ENCODE measurements at regions not wholly inside any gene's neighbourhood (a gene's known extent, or its start where the extent isn't known, plus 50 kb on each side); places are given as distances from the start of the nearest gene placed in this dataset.
"Not testable (repeated sequence)": the region's sequence is repeated elsewhere in the genome, so short reads cannot be mapped to it uniquely, and the experiment has no call there.

GRCh38 chrX:139003856-139004527 is 292.5 kb upstream of the FGF13 start:
- H3K4me1 ChIP-seq (ENCODE audit: control insufficient read depth, insufficient read depth, low read length); H3K4me3 ChIP-seq (ENCODE audit: low read length); H3K27me3 ChIP-seq (ENCODE audit: control insufficient read depth, insufficient read depth, low read length); H3K36me3 ChIP-seq (ENCODE audit: control insufficient read depth, insufficient read depth, low read length); H3K9ac ChIP-seq (ENCODE audit: low read length); H3K9me3 ChIP-seq (ENCODE audit: control insufficient read depth, low read length): not testable (repeated sequence)

DNA sequence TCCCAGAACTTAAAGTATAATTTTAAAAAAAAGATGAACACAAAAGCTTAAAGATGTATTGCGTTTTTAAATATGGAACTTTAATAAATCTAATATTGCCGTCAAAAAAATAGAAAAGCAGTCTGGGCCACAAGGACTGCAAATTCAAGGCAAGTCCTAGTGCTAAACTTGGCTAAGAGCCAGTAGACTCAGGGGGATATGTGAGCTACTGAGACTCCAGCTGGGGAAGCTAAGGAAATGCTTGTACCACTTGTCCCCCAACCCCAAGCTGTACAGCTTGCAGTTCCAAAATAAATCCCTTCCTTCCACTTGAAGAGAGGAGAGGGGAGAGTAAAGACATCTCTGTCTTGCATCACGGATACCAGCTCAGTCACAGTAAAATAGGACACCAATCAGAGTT is 290.8 kb upstream of the FGF13 start:
- no peaks in the 10 kb centered on the region for H3K36me3 ChIP-seq (ENCODE audit: control insufficient read depth, insufficient read depth, low read length)
- H3K27me3 ChIP-seq (ENCODE audit: control insufficient read depth, insufficient read depth, low read length), result no peaks in the 10 kb centered on the region
- H3K4me3 ChIP-seq (ENCODE audit: low read length), result no peak overlapping the region
- no peaks in the 10 kb centered on the region for H3K9me3 ChIP-seq (ENCODE audit: control insufficient read depth, low read length)
- H3K9ac ChIP-seq (ENCODE audit: low read length), result no peak overlapping the region
- no peaks in the 10 kb centered on the region for H3K4me1 ChIP-seq (ENCODE audit: control insufficient read depth, insufficient read depth, low read length)

DNA sequence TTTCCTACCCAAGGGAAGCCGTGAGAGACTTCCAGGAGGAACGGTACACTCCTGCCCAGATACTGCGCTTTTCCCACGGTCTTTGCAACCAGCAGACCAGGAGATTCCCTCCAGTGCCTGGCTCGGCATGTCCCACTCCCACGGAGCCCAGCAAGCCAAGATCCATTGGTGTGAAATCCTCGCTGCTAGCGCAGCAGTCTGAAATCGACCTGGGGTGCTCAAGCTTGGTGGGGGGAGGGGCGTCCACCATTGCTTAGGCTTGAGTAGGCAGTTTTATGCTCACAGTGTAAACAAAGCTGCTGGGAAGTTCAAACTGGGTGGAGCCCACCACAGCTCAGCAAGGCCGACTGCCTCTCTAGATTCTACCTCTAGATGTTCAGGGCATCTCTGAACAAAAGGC is 284.8 kb upstream of the FGF13 start:
- H3K36me3 ChIP-seq (ENCODE audit: control insufficient read depth, insufficient read depth, low read length), result no peaks in the 10 kb centered on the region
- H3K9me3 ChIP-seq (ENCODE audit: control insufficient read depth, low read length), result no peaks in the 10 kb centered on the region
- no peaks in the 10 kb centered on the region for H3K4me1 ChIP-seq (ENCODE audit: control insufficient read depth, insufficient read depth, low read length)
- H3K9ac ChIP-seq (ENCODE audit: low read length), result no peak overlapping the region
- H3K27me3 ChIP-seq (ENCODE audit: control insufficient read depth, insufficient read depth, low read length), result no peaks in the 10 kb centered on the region
- no peak overlapping the region for H3K4me3 ChIP-seq (ENCODE audit: low read length)

DNA sequence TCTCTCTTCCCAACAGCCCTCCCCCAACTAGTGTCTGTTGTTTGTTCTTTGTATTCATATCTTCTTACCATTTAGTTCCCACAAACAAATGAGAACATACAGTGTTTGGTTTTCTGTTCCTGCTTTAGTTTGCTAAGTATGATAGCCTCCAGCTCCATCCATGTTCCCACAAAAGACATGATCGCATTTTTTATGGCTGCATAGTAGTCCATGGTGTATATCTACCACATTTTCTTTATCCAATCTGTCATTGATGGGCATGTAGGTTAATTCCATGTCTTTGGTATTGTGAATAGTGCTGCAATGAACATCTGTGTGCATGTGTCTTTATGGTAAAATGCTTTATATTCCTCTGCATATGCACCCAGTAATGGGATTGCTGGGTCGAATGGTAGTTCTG is 283.9 kb upstream of the FGF13 start:
- H3K9me3 ChIP-seq (ENCODE audit: control insufficient read depth, low read length), result no peaks in the 10 kb centered on the region
- H3K9ac ChIP-seq (ENCODE audit: low read length), result no peak overlapping the region
- H3K4me1 ChIP-seq (ENCODE audit: control insufficient read depth, insufficient read depth, low read length), result no peaks in the 10 kb centered on the region
- H3K36me3 ChIP-seq (ENCODE audit: control insufficient read depth, insufficient read depth, low read length), result no peaks in the 10 kb centered on the region
- H3K4me3 ChIP-seq (ENCODE audit: low read length), result no peak overlapping the region
- H3K27me3 ChIP-seq (ENCODE audit: control insufficient read depth, insufficient read depth, low read length), result no peaks in the 10 kb centered on the region

DNA sequence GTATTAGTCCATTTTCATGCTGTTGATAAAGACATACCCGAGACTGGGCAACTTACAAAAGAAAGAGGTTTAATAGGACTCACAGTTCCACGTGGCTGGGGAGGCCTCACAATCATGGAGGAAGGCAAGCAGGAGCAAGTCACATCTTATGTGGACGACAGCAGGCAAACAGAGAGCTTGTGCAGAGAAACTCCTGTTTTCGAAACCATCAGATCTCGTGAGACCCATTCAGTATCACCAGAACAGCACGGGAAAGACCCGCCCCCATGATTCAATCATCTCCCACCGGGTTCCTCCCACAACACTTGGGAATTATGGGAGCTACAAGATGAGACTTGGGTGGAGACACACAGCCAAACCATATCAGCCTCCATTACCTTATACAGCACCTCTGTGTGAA is 278.9 kb upstream of the FGF13 start:
- H3K27me3 ChIP-seq (ENCODE audit: control insufficient read depth, insufficient read depth, low read length); H3K4me1 ChIP-seq (ENCODE audit: control insufficient read depth, insufficient read depth, low read length); H3K36me3 ChIP-seq (ENCODE audit: control insufficient read depth, insufficient read depth, low read length); H3K9me3 ChIP-seq (ENCODE audit: control insufficient read depth, low read length); H3K4me3 ChIP-seq (ENCODE audit: low read length); H3K9ac ChIP-seq (ENCODE audit: low read length): not testable (repeated sequence)

GRCh38 chrX:138986866-138987265 is 275.3 kb upstream of the FGF13 start:
- H3K9me3 ChIP-seq (ENCODE audit: control insufficient read depth, low read length), result no peaks in the 10 kb centered on the region
- no peaks in the 10 kb centered on the region for H3K27me3 ChIP-seq (ENCODE audit: control insufficient read depth, insufficient read depth, low read length)
- no peaks in the 10 kb centered on the region for H3K4me1 ChIP-seq (ENCODE audit: control insufficient read depth, insufficient read depth, low read length)
- H3K4me3 ChIP-seq (ENCODE audit: low read length), result no peak overlapping the region
- H3K9ac ChIP-seq (ENCODE audit: low read length), result no peak overlapping the region
- H3K36me3 ChIP-seq (ENCODE audit: control insufficient read depth, insufficient read depth, low read length), result no peaks in the 10 kb centered on the region

DNA sequence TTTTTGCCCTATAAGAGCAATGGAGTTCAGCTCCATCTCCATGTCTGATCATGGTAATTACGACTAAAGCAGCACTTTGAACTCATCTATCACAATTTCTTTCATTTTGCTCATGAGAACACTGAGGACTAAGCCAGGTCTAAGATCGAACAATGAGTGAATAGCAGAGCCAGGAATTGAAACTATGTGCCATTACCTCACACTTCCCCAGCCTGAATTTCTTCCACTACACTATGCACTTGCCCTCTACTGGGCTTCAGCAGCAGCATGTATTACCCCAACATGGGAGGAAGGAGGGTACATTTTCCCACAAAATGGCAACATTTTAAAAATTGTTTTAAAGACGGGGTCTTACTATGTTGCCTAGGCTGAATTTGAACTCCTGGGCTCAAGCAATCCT is 274.7 kb upstream of the FGF13 start:
- Histone ChIP-seq H3K36me3 (ENCODE audit: control insufficient read depth, insufficient read depth, low read length) (no peaks in the 10 kb centered on the region), H3K9ac (ENCODE audit: low read length) (no peak overlapping the region)

DNA sequence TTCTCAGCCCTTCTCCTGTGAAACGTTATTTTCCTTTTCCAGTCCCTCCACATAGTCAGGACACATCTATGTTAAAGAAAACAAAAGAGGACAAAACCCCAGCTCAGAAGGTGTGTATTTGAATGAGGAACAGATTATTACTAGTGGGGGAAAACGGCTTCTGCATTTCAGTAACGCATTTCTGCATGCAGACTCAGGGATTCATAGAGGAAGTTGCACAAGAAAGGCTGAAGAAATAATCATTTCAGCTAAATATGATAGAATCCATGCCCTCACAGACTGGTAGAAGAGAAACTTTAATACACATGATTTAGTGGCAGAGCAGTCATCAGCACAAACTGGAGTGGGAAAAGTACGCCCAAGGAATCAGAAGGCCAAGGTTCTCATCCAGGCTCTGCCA is 270.8 kb upstream of the FGF13 start:
- no peaks in the 10 kb centered on the region for H3K9me3 ChIP-seq (ENCODE audit: control insufficient read depth, low read length)
- H3K36me3 ChIP-seq (ENCODE audit: control insufficient read depth, insufficient read depth, low read length), result no peaks in the 10 kb centered on the region

More for the DNA sequence above, 274.7 kb upstream of the FGF13 start:
- Histone ChIP-seq H3K27me3 (ENCODE audit: control insufficient read depth, insufficient read depth, low read length) (no peaks in the 10 kb centered on the region), H3K4me1 (ENCODE audit: control insufficient read depth, insufficient read depth, low read length) (no peaks in the 10 kb centered on the region), H3K9me3 (ENCODE audit: control insufficient read depth, low read length) (no peaks in the 10 kb centered on the region), H3K4me3 (ENCODE audit: low read length) (no peak overlapping the region)

DNA sequence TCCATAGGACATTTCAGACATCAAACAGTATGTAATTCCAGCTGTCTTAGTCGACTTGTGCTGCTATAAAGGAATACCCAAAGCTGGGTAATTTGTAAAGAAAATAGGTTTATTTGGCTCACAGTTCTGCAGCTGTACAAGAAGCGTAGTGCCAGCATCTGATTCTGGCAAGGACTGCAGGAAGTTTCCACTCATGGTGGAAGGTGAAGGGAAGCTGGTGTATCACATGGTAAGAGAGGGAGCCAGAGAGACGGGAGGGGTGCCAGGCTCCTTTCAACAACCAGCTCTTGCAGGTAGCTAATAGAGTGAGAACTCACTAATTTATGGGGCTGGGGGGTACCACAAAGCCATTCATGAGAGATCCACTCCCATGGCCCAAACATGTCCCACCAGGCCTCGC is 253.0 kb upstream of the FGF13 start:
- Histone ChIP-seq H3K36me3 (ENCODE audit: control insufficient read depth, insufficient read depth, low read length) (no peaks in the 10 kb centered on the region), H3K4me3 (ENCODE audit: low read length) (no peak overlapping the region), H3K27me3 (ENCODE audit: control insufficient read depth, insufficient read depth, low read length) (no peaks in the 10 kb centered on the region), H3K9me3 (ENCODE audit: control insufficient read depth, low read length) (no peaks in the 10 kb centered on the region), H3K9ac (ENCODE audit: low read length) (no peak overlapping the region), H3K4me1 (ENCODE audit: control insufficient read depth, insufficient read depth, low read length) (no peaks in the 10 kb centered on the region)

More for the DNA sequence above, 270.8 kb upstream of the FGF13 start:
- Histone ChIP-seq H3K27me3 (ENCODE audit: control insufficient read depth, insufficient read depth, low read length) (no peaks in the 10 kb centered on the region), H3K9ac (ENCODE audit: low read length) (no peak overlapping the region), H3K4me1 (ENCODE audit: control insufficient read depth, insufficient read depth, low read length) (no peaks in the 10 kb centered on the region), H3K4me3 (ENCODE audit: low read length) (no peak overlapping the region)

GRCh38 chrX:138962419-138962818 is 250.9 kb upstream of the FGF13 start:
- not testable (repeated sequence) for H3K36me3 ChIP-seq (ENCODE audit: control insufficient read depth, insufficient read depth, low read length); H3K4me3 ChIP-seq (ENCODE audit: low read length); H3K9ac ChIP-seq (ENCODE audit: low read length); H3K9me3 ChIP-seq (ENCODE audit: control insufficient read depth, low read length); H3K27me3 ChIP-seq (ENCODE audit: control insufficient read depth, insufficient read depth, low read length); H3K4me1 ChIP-seq (ENCODE audit: control insufficient read depth, insufficient read depth, low read length)

DNA sequence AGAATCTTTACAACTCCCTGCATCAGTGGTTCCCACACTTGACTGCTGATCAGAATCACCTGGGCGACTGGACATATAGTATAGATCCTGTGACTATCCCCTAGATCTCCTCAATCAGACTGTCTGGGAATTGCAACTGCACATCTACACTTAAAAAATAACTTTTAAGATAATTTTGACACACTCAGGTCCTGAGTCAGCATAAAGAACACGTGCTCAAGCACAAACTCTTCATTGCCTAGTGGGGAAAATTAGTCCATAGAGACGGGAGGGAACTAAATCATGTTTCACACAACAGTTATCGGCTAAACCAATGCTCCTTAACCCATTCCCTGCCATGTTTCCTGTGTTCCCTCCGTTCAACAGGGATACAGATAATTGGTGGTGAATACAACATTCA is 243.5 kb upstream of the FGF13 start:
- Histone ChIP-seq H3K36me3 (ENCODE audit: control insufficient read depth, insufficient read depth, low read length) (no peaks in the 10 kb centered on the region), H3K4me3 (ENCODE audit: low read length) (no peak overlapping the region), H3K27me3 (ENCODE audit: control insufficient read depth, insufficient read depth, low read length) (no peaks in the 10 kb centered on the region), H3K9me3 (ENCODE audit: control insufficient read depth, low read length) (no peaks in the 10 kb centered on the region), H3K9ac (ENCODE audit: low read length) (no peak overlapping the region), H3K4me1 (ENCODE audit: control insufficient read depth, insufficient read depth, low read length) (no peaks in the 10 kb centered on the region)

DNA sequence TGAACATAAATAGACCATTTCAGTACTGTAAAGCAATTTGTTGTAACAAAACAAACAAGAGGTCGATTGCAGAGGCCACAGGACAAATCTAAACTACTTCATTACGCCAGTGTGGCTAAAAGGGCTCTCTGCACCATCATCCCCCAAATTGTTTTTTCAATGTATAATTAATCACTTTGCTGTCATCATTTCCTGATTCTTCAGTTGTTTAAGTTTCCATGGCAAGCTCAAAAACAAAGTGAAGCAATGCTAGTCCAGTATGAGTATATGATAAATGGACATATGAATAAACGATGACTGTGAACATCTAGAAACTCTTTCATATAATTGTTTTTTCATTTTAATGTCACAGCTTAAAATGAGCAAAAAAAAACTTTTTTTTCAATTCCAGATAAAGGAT is 235.4 kb upstream of the FGF13 start:
- H3K4me3 ChIP-seq (ENCODE audit: low read length), result no peak overlapping the region
- no peaks in the 10 kb centered on the region for H3K36me3 ChIP-seq (ENCODE audit: control insufficient read depth, insufficient read depth, low read length)
- H3K4me1 ChIP-seq (ENCODE audit: control insufficient read depth, insufficient read depth, low read length), result no peaks in the 10 kb centered on the region
- H3K9ac ChIP-seq (ENCODE audit: low read length), result no peak overlapping the region
- no peaks in the 10 kb centered on the region for H3K27me3 ChIP-seq (ENCODE audit: control insufficient read depth, insufficient read depth, low read length)
- no peaks in the 10 kb centered on the region for H3K9me3 ChIP-seq (ENCODE audit: control insufficient read depth, low read length)

- Histone ChIP-seq H3K4me3 (ENCODE audit: low read length) (no peak overlapping the region), H3K36me3 (ENCODE audit: control insufficient read depth, insufficient read depth, low read length) (no peaks in the 10 kb centered on the region), H3K9ac (ENCODE audit: low read length) (no peak overlapping the region), H3K4me1 (ENCODE audit: control insufficient read depth, insufficient read depth, low read length) (no peaks in the 10 kb centered on the region), H3K27me3 (ENCODE audit: control insufficient read depth, insufficient read depth, low read length) (no peaks in the 10 kb centered on the region), H3K9me3 (ENCODE audit: control insufficient read depth, low read length) (no peaks in the 10 kb centered on the region)
Measured at GRCh38 chrX:138945219-138945618, 233.7 kb upstream of the FGF13 start.

All from mucosa of stomach (tissue), 1 donor.